ENCODE measurements at regions not wholly inside any gene's neighbourhood (a gene's known extent, or its start where the extent isn't known, plus 50 kb on each side); places are given as distances from the start of the nearest gene placed in this dataset.
"Not testable (repeated sequence)": the region's sequence is repeated elsewhere in the genome, so short reads cannot be mapped to it uniquely, and the experiment has no call there.

DNA sequence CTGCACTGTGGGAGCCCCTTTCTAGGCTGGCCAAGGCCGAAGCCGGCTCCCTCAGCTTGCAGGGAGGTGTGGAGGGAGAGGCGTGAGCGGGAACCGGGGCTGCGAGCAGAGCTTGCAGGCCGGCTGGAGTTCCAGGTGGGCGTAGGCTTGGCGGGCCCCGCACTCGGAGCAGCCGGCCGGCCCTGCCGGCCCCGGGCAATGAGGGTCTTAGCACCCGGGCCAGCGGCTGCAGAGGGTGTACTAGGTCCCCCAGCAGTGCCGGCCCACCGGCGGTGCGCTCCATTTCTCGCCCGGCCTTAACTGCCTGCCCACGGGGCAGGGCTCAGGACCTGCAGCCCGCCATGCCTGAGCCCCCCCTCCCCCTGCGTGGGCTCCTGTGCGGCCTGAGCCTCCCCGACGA is 86.1 kb upstream of the SPEF2 start:
- TF ChIP-seq POLR2A (IDR thresholded peaks at IDR 0.05), result not testable (repeated sequence)
- TF ChIP-seq, protein P1, sequence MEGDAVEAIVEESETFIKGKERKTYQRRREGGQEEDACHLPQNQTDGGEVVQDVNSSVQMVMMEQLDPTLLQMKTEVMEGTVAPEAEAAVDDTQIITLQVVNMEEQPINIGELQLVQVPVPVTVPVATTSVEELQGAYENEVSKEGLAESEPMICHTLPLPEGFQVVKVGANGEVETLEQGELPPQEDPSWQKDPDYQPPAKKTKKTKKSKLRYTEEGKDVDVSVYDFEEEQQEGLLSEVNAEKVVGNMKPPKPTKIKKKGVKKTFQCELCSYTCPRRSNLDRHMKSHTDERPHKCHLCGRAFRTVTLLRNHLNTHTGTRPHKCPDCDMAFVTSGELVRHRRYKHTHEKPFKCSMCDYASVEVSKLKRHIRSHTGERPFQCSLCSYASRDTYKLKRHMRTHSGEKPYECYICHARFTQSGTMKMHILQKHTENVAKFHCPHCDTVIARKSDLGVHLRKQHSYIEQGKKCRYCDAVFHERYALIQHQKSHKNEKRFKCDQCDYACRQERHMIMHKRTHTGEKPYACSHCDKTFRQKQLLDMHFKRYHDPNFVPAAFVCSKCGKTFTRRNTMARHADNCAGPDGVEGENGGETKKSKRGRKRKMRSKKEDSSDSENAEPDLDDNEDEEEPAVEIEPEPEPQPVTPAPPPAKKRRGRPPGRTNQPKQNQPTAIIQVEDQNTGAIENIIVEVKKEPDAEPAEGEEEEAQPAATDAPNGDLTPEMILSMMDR (IDR thresholded peaks at IDR 0.05), result not testable (repeated sequence)

All from Peyer's patch (tissue), 4 donors.